H9 (cell line): ENCODE measurements at regions not wholly inside any gene's neighbourhood (a gene's known extent, or its start where the extent isn't known, plus 50 kb on each side); places are given as distances from the start of the nearest gene placed in this dataset.

Experiments
- DNase-seq: peaks from one replicate; pipeline ENCODE4 v3.0.0-alpha.2; 2017
- H2AFZ ChIP-seq: one replicate; pipeline ENCODE4 v1.6.1; 2013; ENCODE audit warnings: mild to moderate bottlenecking, low read length, control low read depth, moderate library complexity
- H2AK5ac ChIP-seq: 2 replicates; pipeline ENCODE4 v1.6.1; 2013; ENCODE audit warnings: low read length, control low read depth, mixed read lengths; ENCODE audit not compliant: insufficient read length
- H2BK120ac ChIP-seq: one replicate; pipeline ENCODE4 v1.6.1; 2013; ENCODE audit warnings: low read depth, mild to moderate bottlenecking, low read length, control low read depth, inconsistent platforms; ENCODE audit not compliant: poor library complexity, severe bottlenecking
- H2BK12ac ChIP-seq: 2 replicates; pipeline ENCODE4 v1.6.1; 2013; ENCODE audit warnings: low read length, control low read depth, mixed read lengths, low read depth; ENCODE audit not compliant: insufficient read length
- H2BK15ac ChIP-seq: 2 replicates; pipeline ENCODE4 v1.6.1; 2013; ENCODE audit warnings: low read depth, low read length, control low read depth
- H2BK20ac ChIP-seq: one replicate; pipeline ENCODE4 v1.6.1; 2013; ENCODE audit warnings: low read depth, mild to moderate bottlenecking, low read length, control low read depth, inconsistent platforms; ENCODE audit not compliant: poor library complexity, severe bottlenecking
- H2BK5ac ChIP-seq: 2 replicates; pipeline ENCODE4 v1.6.1; 2013; ENCODE audit warnings: low read length, control low read depth, mixed read lengths; ENCODE audit not compliant: insufficient read length
- H3K14ac ChIP-seq: 2 replicates; pipeline ENCODE4 v1.6.1; 2013; ENCODE audit warnings: low read length, control low read depth; ENCODE audit not compliant: insufficient read depth
- H3K18ac ChIP-seq: 2 replicates; pipeline ENCODE4 v1.6.1; 2013; ENCODE audit warnings: low read depth, mild to moderate bottlenecking, mixed read lengths, low read length, control low read depth; ENCODE audit not compliant: insufficient read length
- H3K23ac ChIP-seq: 2 replicates; pipeline ENCODE4 v1.6.1; 2013; ENCODE audit warnings: low read length, control low read depth, mixed read lengths, low read depth; ENCODE audit not compliant: insufficient read length
- H3K23me2 ChIP-seq: 2 replicates; pipeline ENCODE4 v1.6.1; 2013; ENCODE audit warnings: low read depth, mild to moderate bottlenecking, mixed read lengths, low read length, control low read depth; ENCODE audit not compliant: insufficient read length, poor library complexity, severe bottlenecking
- H3K27ac ChIP-seq: 2 replicates; pipeline ENCODE4 v1.5.1; 2013; ENCODE audit warnings: low read length, control low read depth, mixed read lengths, low read depth; ENCODE audit not compliant: insufficient read length
- H3K27me3 ChIP-seq: 2 replicates; pipeline ENCODE4 v1.6.1; 2013; ENCODE audit warnings: low read length, control low read depth, inconsistent platforms; ENCODE audit not compliant: insufficient read depth
- H3K4ac ChIP-seq: 2 replicates; pipeline ENCODE4 v1.6.1; 2013; ENCODE audit warnings: low read depth, mild to moderate bottlenecking, control low read depth, inconsistent platforms, low read length, moderate library complexity
- H3K4me1 ChIP-seq: 2 replicates; pipeline ENCODE4 v1.6.1; 2013; ENCODE audit warnings: low read length, control low read depth, inconsistent platforms; ENCODE audit not compliant: insufficient read depth
- H3K4me2 ChIP-seq: 2 replicates; pipeline ENCODE4 v1.6.1; 2013; ENCODE audit warnings: low read length, control low read depth, mixed read lengths; ENCODE audit not compliant: insufficient read length, insufficient read depth
- H3K56ac ChIP-seq: 2 replicates; pipeline ENCODE4 v1.6.1; 2013; ENCODE audit warnings: low read depth, mild to moderate bottlenecking, mixed read lengths, low read length, control low read depth; ENCODE audit not compliant: insufficient read length
- H3K79me1 ChIP-seq: 2 replicates; pipeline ENCODE4 v1.6.1; 2013; ENCODE audit warnings: low read depth, mild to moderate bottlenecking, moderate library complexity, low read length, control low read depth, inconsistent platforms; ENCODE audit not compliant: insufficient read depth, poor library complexity, severe bottlenecking
- H3K79me2 ChIP-seq: 2 replicates; pipeline ENCODE4 v1.6.1; 2013; ENCODE audit warnings: low read length, control low read depth, inconsistent platforms; ENCODE audit not compliant: insufficient read depth
- H3K9ac ChIP-seq: 2 replicates; pipeline ENCODE4 v1.6.1; 2013; ENCODE audit warnings: low read length, control low read depth, mixed read lengths; ENCODE audit not compliant: insufficient read length; ENCODE audit errors: extremely low read depth
- H3K9me3 ChIP-seq: one replicate; pipeline ENCODE4 v1.6.1; 2013; ENCODE audit warnings: low read depth, low read length, inconsistent platforms; ENCODE audit not compliant: control insufficient read depth
- H3T11ph ChIP-seq: one replicate; pipeline ENCODE4 v1.6.1; 2013; ENCODE audit warnings: mild to moderate bottlenecking, low read length, control low read depth, inconsistent platforms
- H4K20me1 ChIP-seq: one replicate; pipeline ENCODE4 v1.6.1; 2013; ENCODE audit not compliant: control insufficient read depth, insufficient read length, insufficient read depth
- H4K5ac ChIP-seq: 2 replicates; pipeline ENCODE4 v1.6.1; 2013; ENCODE audit warnings: low read depth, mild to moderate bottlenecking, mixed read lengths, low read length, control low read depth; ENCODE audit not compliant: insufficient read length
- H4K8ac ChIP-seq: replicated peaks from 2 replicates; pipeline ENCODE4 v1.6.1; 2013; ENCODE audit warnings: low read length, control low read depth, mixed read lengths, low read depth; ENCODE audit not compliant: insufficient read length
- H4K91ac ChIP-seq: 2 replicates; pipeline ENCODE4 v1.6.1; 2013; ENCODE audit warnings: low read depth, mild to moderate bottlenecking, moderate library complexity, mixed read lengths, low read length, control low read depth; ENCODE audit not compliant: insufficient read length
- H3K27ac Mint-ChIP-seq, 3 experiments: 2 replicates in 2 of 3; 3 replicates in 1 of 3; pipeline ENCODE4 v1.8.0; 2020 to 2021; ENCODE audit warnings: mixed read lengths in 3 of 3, mild to moderate bottlenecking in 1 of 3, moderate library complexity in 1 of 3
- H3K27me3 Mint-ChIP-seq: 2 replicates; pipeline ENCODE4 v1.8.0; 2021; ENCODE audit warnings: low read depth, mild to moderate bottlenecking, moderate library complexity, mixed read lengths
- H3K36me3 Mint-ChIP-seq, 3 experiments: 2 replicates in 2 of 3; 3 replicates in 1 of 3; pipeline ENCODE4 v1.8.0; 2020 to 2021; ENCODE audit warnings: low read depth in 3 of 3, mixed read lengths in 3 of 3; ENCODE audit not compliant: insufficient read depth in 1 of 3
- H3K4me1 Mint-ChIP-seq, 2 experiments: 2 replicates each; pipeline ENCODE4 v1.8.0; 2020; ENCODE audit warnings: mixed read lengths in 2 of 2
- H3K4me3 Mint-ChIP-seq, 2 experiments: 2 replicates in 1 of 2; 3 replicates in 1 of 2; pipeline ENCODE4 v1.8.0; 2020 to 2021; ENCODE audit warnings: mild to moderate bottlenecking in 2 of 2, mixed read lengths in 2 of 2, moderate library complexity in 1 of 2
- H3K9me3 Mint-ChIP-seq, 2 experiments: 2 replicates in 1 of 2; 3 replicates in 1 of 2; pipeline ENCODE4 v1.8.0; 2020; ENCODE audit warnings: mild to moderate bottlenecking in 2 of 2, mixed read lengths in 2 of 2, moderate library complexity in 1 of 2
- CTCF ChIP-seq: fragments of 200-600 bp; sonication (generic); conservative IDR thresholded peaks from 3 replicates; pipeline ENCODE4 v1.8.0; 2021; ENCODE audit warnings: antibody characterized with exemption, mild to moderate bottlenecking
- WGBS: extraction: QIAGEN DNeasy Blood & Tissue Kit; methylation state at CpG from one replicate; pipeline ENCODE4 v1.1.7; 2013; ENCODE audit warnings: missing lambda C conversion rate, low lambda C conversion rate, mixed read lengths; ENCODE audit not compliant: insufficient read length; ENCODE audit errors: extremely low coverage; 5-methylcytosine and 5-hydroxymethylcytosine counted together

- H2BK20ac ChIP-seq = no peak overlapping the region
- WGBS = no CpG with 5 or more reads among the region's 4 CpGs
- H4K91ac ChIP-seq = no peak overlapping the region
- no peak overlapping the region for H3K4ac ChIP-seq
- no peak overlapping the region for H3K27ac ChIP-seq
- H3K23me2 ChIP-seq = no peaks in the 10 kb centered on the region
- Mint-ChIP-seq H3K27me3 (no peaks in the 10 kb centered on the region), H3K4me1 (peaks cover 31% of the 10 kb centered on the region in 2 experiments), H3K4me3 (no peak overlapping the region), H3K9me3 (no peaks in the 10 kb centered on the region), H3K27ac (no peak overlapping the region), H3K36me3 (no peaks in the 10 kb centered on the region)
- H3K9me3 ChIP-seq = no peaks in the 10 kb centered on the region
- no peak overlapping the region for H2BK15ac ChIP-seq
- no peak overlapping the region for H3K18ac ChIP-seq
- H4K5ac ChIP-seq = no peak overlapping the region
- TF ChIP-seq CTCF = no peak
- H3K4me1 ChIP-seq = peaks cover 4% of the 10 kb centered on the region; the same call in 1 of the 2 replicates
- H3K9ac ChIP-seq = no peak overlapping the region
- H3K79me1 ChIP-seq = no peaks in the 10 kb centered on the region
- no peaks in the 10 kb centered on the region for H3K79me2 ChIP-seq
- no peak overlapping the region for H3K4me2 ChIP-seq
- DNase-seq = no peak
- H3T11ph ChIP-seq = no peak overlapping the region
- no peak overlapping the region for H3K23ac ChIP-seq
- H4K8ac ChIP-seq = no peak overlapping the region
- H3K27me3 ChIP-seq = no peaks in the 10 kb centered on the region
- H2BK5ac ChIP-seq = no peak overlapping the region
- H4K20me1 ChIP-seq = no peaks in the 10 kb centered on the region
- no peak overlapping the region for H2BK12ac ChIP-seq
- no peak overlapping the region for H2AFZ ChIP-seq
- H2AK5ac ChIP-seq = no peak overlapping the region
- no peak overlapping the region for H3K56ac ChIP-seq
- no peak overlapping the region for H2BK120ac ChIP-seq
- H3K14ac ChIP-seq = no peak overlapping the region
Measured at GRCh38 chr1:58063095-58063494, 483.4 kb downstream of the OMA1 start.
